ENCODE measurements at regions not wholly inside any gene's neighbourhood (a gene's known extent, or its start where the extent isn't known, plus 50 kb on each side); places are given as distances from the start of the nearest gene placed in this dataset.

- no peak for DNase-seq (ENCODE audit: low read depth in 2 of 2)
Observed at GRCh38 chr7:67422601-67423000, 426.0 kb downstream of the TYW1 start.

- no peak for DNase-seq (ENCODE audit: low read depth in 2 of 2)
Observed at GRCh38 chr7:67423065-67423464, 426.4 kb downstream of the TYW1 start.

- DNase-seq (ENCODE audit: low read depth in 2 of 2) = no peak
Observed at GRCh38 chr7:67426654-67427053, 430.0 kb downstream of the TYW1 start.

- no peak for DNase-seq (ENCODE audit: low read depth in 2 of 2)
Observed at GRCh38 chr7:67429735-67430134, 433.1 kb downstream of the TYW1 start.

- no peak for DNase-seq (ENCODE audit: low read depth in 2 of 2)
Observed at GRCh38 chr7:67432536-67433234, 436.1 kb downstream of the TYW1 start.

- no peak for DNase-seq (ENCODE audit: low read depth in 2 of 2)
Observed at GRCh38 chr7:67435894-67436535, 439.4 kb downstream of the TYW1 start.

- no peak for DNase-seq (ENCODE audit: low read depth in 2 of 2)
Observed at GRCh38 chr7:67438198-67438882, 441.7 kb downstream of the TYW1 start.

- DNase-seq (ENCODE audit: low read depth in 2 of 2) = no peak
Observed at GRCh38 chr7:67438913-67439505, 442.4 kb downstream of the TYW1 start.

- no peak for DNase-seq (ENCODE audit: low read depth in 2 of 2)
Observed at GRCh38 chr7:67440321-67440720, 443.7 kb downstream of the TYW1 start.

- DNase-seq (ENCODE audit: low read depth in 2 of 2) = no peak
Observed at GRCh38 chr7:67445728-67446127, 449.1 kb downstream of the TYW1 start.

- DNase-seq (ENCODE audit: low read depth in 2 of 2) = no peak
Observed at GRCh38 chr7:67447297-67447696, 450.7 kb downstream of the TYW1 start.

- no peak for DNase-seq (ENCODE audit: low read depth in 2 of 2)
Observed at GRCh38 chr7:67448271-67448670, 451.6 kb downstream of the TYW1 start.

- DNase-seq (ENCODE audit: low read depth in 2 of 2) = no peak
Observed at GRCh38 chr7:67450171-67450570, 453.5 kb downstream of the TYW1 start.

- no peak for DNase-seq (ENCODE audit: low read depth in 2 of 2)
Observed at GRCh38 chr7:67451306-67451705, 454.7 kb downstream of the TYW1 start.

- DNase-seq (ENCODE audit: low read depth in 2 of 2) = no peak
Observed at GRCh38 chr7:67452516-67453026, 455.9 kb downstream of the TYW1 start.

- DNase-seq (ENCODE audit: low read depth in 2 of 2) = no peak
Observed at GRCh38 chr7:67453580-67454380, 457.1 kb downstream of the TYW1 start.

GRCh38 chr7:67455508-67455907 lies 458.9 kb downstream of the TYW1 start:
- DNase-seq (ENCODE audit: low read depth in 2 of 2) = no peak

- no peak for DNase-seq (ENCODE audit: low read depth in 2 of 2)
Observed at GRCh38 chr7:67462781-67463191, 466.2 kb downstream of the TYW1 start.

GRCh38 chr7:67463316-67463715 lies 466.7 kb downstream of the TYW1 start:
- DNase-seq (ENCODE audit: low read depth in 2 of 2) = no peak

- DNase-seq (ENCODE audit: low read depth in 2 of 2) = no peak
Observed at GRCh38 chr7:67463983-67464382, 467.4 kb downstream of the TYW1 start.

GRCh38 chr7:67466109-67466508 lies 469.5 kb downstream of the TYW1 start:
- no peak for DNase-seq (ENCODE audit: low read depth in 2 of 2)
